Psoas muscle (tissue), 7 donors: ENCODE measurements at regions not wholly inside any gene's neighbourhood (a gene's known extent, or its start where the extent isn't known, plus 50 kb on each side); places are given as distances from the start of the nearest gene placed in this dataset.

Experiments used
- ATAC-seq, 4 donors: fragments of 200-7000 bp; cut with Tn5 transposase; one replicate each; pipeline ENCODE4 v1.9.1; 2020; ENCODE audit warnings: moderate library complexity in 3 of 4, mild to moderate bottlenecking in 2 of 4
- DNase-seq, 2 donors: peaks; one replicate each; pipeline ENCODE4 v3.0.0-alpha.2; 2020
- H3K27ac ChIP-seq: fragments of 200-600 bp; one replicate; pipeline ENCODE4 v1.8.0; 2022
- H3K27me3 ChIP-seq, 3 donors: fragments of 200-600 bp in 1 of 3; one replicate each; pipeline versions ENCODE4 v1.6.1 to v1.8.0; 2013 to 2022; ENCODE audit warnings: low read length in 2 of 3, mild to moderate bottlenecking in 2 of 3, moderate library complexity in 1 of 3; ENCODE audit not compliant: insufficient read depth in 3 of 3
- H3K36me3 ChIP-seq, 2 donors: fragments of 200-600 bp in 1 of 2; one replicate each; pipeline versions ENCODE4 v1.6.1 to v1.8.0; 2013 to 2022; ENCODE audit warnings: low read depth in 1 of 2, mild to moderate bottlenecking in 1 of 2, moderate library complexity in 1 of 2; ENCODE audit not compliant: insufficient read depth in 1 of 2
- H3K4me1 ChIP-seq: fragments of 200-600 bp; one replicate; pipeline ENCODE4 v1.8.0; 2022
- H3K4me3 ChIP-seq: fragments of 200-600 bp; one replicate; pipeline ENCODE4 v1.8.0; 2022; ENCODE audit warnings: mild to moderate bottlenecking
- H3K9me3 ChIP-seq: fragments of 200-600 bp; one replicate; pipeline ENCODE4 v1.8.0; 2022
- CTCF ChIP-seq: fragments of 200-600 bp; IDR thresholded peaks from one replicate; pipeline ENCODE4 v1.8.0; 2022; ENCODE audit warnings: antibody characterized with exemption
- WGBS, 3 donors: extraction: QIAGEN DNeasy Blood & Tissue Kit; methylation state at CpG; one replicate each; pipeline versions ENCODE4 v1.1.6 to v1.1.7; 2013; 5-methylcytosine and 5-hydroxymethylcytosine counted together
- intact Hi-C, 2 donors: fragments of 100-400 bp; cut with DNase I; formaldehyde crosslinking; loops; one replicate each; pipeline versions ENCODE4 v1.11.0 to v1.14.2; 2022
- donor health status: healthy with polysubstance abuse.
- donor health status: DM: no; HTN: no; CAD: no; lungs with moderate emphysema.
- donor health status: Bipolar disorder and iron deficiency.
- donor health status: healthy.
- donor health status: DM: yes; HTN: yes; CAD: no.
- donor health status: DM: no; HTN: no; CAD: no.
- donor health status: DM: yes; HTN: yes; CAD: no.

DNA sequence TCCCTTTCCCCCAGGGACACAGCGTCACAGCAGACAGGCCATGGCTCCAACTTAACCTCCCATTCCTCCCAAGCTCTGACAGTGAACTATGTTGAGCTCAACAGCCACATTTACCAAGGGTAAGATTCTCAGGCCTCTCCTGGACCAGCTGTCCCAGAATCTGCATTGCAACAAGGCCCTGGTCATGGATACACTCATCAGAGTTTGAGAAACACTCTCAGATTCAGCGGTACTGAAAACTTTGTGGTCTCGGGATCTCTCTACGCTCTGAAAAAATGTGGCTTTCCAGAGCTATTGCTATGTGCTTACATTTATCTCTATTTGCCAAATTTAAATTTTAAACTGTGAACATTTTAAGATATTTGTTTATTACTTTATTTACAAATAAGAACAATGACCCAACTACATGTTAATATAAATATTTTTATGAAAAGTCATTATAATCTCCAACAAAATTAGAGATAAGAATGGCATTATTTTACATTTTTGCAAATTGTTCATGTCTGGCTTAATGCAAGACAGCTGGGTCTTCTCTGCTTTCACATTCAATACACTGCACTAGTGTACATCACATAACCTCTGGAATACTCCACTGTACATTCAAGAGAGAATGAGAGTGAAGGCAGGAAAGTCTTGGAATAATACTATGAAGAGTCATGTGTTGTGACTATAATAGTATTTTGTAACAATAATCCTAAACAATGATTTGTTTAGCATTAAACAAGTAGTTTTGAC is 190.9 kb upstream of the PITRM1 start:
- WGBS, 3 donors, result 79 to 91% (median 83%) methylated on average over 4 of the region's 4 CpGs
- DNase-seq (no peak), ATAC-seq (no peak)
- intact Hi-C loops, result no loop called here
- TF ChIP-seq CTCF, result no peak
- no peak overlapping the region for H3K27ac ChIP-seq
- H3K4me3 ChIP-seq, result no peak overlapping the region
- H3K9me3 ChIP-seq, result no peaks in the 10 kb centered on the region
- no peaks in the 10 kb centered on the region for H3K36me3 ChIP-seq
- no peaks in the 10 kb centered on the region for H3K27me3 ChIP-seq
- no peaks in the 10 kb centered on the region for H3K4me1 ChIP-seq

DNA sequence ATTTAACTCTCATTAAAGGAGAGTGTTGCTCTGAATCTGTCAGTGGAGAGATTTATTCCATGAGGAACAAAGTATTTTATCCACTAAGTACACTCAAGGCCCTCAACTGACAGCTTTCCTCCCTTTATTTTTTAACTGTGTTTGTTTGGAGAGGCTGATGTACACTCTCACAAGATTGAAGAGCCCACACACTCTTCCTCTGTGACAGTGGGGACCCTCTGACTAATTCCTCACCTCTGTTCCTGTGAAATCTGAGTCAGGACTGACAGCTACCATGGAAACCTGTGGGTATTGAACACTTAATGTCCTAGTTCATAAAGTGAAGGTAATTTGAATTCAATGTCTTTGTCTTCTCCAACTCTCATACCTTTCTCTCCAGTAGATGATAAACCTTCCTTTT is 189.8 kb upstream of the PITRM1 start:
- ATAC-seq (no peak), DNase-seq (no peak)
- Histone ChIP-seq H3K4me1 (no peaks in the 10 kb centered on the region), H3K27ac (no peak overlapping the region), H3K36me3 (no peaks in the 10 kb centered on the region), H3K4me3 (no peak overlapping the region), H3K9me3 (no peaks in the 10 kb centered on the region), H3K27me3 (no peaks in the 10 kb centered on the region)
- no peak for TF ChIP-seq CTCF
- intact Hi-C loops, result no loop called here

GRCh38 chr10:3361640-3362039 is 189.1 kb upstream of the PITRM1 start:
- Histone ChIP-seq H3K27ac (no peak overlapping the region), H3K9me3 (no peaks in the 10 kb centered on the region), H3K27me3 (no peaks in the 10 kb centered on the region), H3K4me1 (no peaks in the 10 kb centered on the region), H3K4me3 (no peak overlapping the region), H3K36me3 (no peaks in the 10 kb centered on the region)
- ATAC-seq, result no peak
- no peak for TF ChIP-seq CTCF
- WGBS, 3 donors, result 75 to 94% (median 76%) methylated on average over 3 of the region's 3 CpGs
- intact Hi-C loops, result no loop called here
- DNase-seq, result no peak

DNA sequence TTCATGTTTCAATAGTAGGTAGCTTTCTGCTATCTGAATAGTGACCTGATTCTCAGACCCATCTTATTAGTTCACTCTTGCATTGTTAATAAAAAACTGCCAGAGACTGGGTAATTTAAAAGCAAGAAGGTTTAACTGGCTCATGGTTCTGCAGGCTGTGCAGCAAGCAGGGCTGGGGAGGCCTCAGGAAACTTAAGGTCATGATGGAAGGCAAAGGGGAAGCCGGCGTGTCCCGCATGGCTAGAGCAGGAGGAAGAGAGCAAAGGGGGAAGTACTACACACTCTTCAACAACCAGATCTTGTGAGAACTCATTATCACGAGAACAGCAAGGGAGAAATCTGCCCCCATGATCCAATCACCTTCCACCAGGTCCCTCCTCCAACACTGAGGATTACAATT is 185.2 kb upstream of the PITRM1 start:
- intact Hi-C loops, result no loop called here
- 86 to 89% (median 87%) methylated on average over 4 of the region's 4 CpGs for WGBS, 3 donors
- H3K27ac ChIP-seq, result no peak overlapping the region
- H3K36me3 ChIP-seq, result no peaks in the 10 kb centered on the region
- no peaks in the 10 kb centered on the region for H3K9me3 ChIP-seq
- H3K27me3 ChIP-seq, result no peaks in the 10 kb centered on the region
- peaks cover 8% of the 10 kb centered on the region for H3K4me1 ChIP-seq
- no peak overlapping the region for H3K4me3 ChIP-seq
- no peak for ATAC-seq
- no peak for DNase-seq
- TF ChIP-seq CTCF, result no peak

- H3K36me3 ChIP-seq, result no peaks in the 10 kb centered on the region
- DNase-seq, result no peak
- H3K27ac ChIP-seq, result no peak overlapping the region
- ATAC-seq, result no peak
- no peak for TF ChIP-seq CTCF
- H3K4me3 ChIP-seq, result no peak overlapping the region
- intact Hi-C loops, result no loop called here
- H3K9me3 ChIP-seq, result no peaks in the 10 kb centered on the region
- WGBS, 3 donors, result 95 to 97% (median 96%) methylated on average over 9 of the region's 9 CpGs
- H3K4me1 ChIP-seq, result peaks cover 9% of the 10 kb centered on the region
- peaks cover 0 to 2% (median 0%) of the 10 kb centered on the region in 3 donors for H3K27me3 ChIP-seq
These were observed 183.0 kb upstream of the PITRM1 start for GRCh38 chr10:3355536-3355935.
